ENCODE measurements at regions not wholly inside any gene's neighbourhood (a gene's known extent, or its start where the extent isn't known, plus 50 kb on each side); places are given as distances from the start of the nearest gene placed in this dataset.

- no peak for FAIRE-seq
- Histone ChIP-seq H3K9me3 (replicated peaks; ENCODE audit: control insufficient read depth, insufficient read depth, low read depth, low read length) (no peaks in the 10 kb centered on the region), H3K4me1 (replicated peaks in 1 of 2; ENCODE audit: control insufficient read depth in 2 of 2, insufficient read depth in 2 of 2, low read length in 2 of 2) (no peaks in the 10 kb centered on the region), H3K9ac (ENCODE audit: insufficient read depth in 1 of 2, low read depth in 2 of 2, low read length in 2 of 2) (no peak overlapping the region), H4K20me1 (replicated peaks; ENCODE audit: control insufficient read depth, insufficient read depth, low read length) (no peaks in the 10 kb centered on the region), H3K9me1 (ENCODE audit: control insufficient read depth, insufficient read depth, low read length) (no peaks in the 10 kb centered on the region), H3K36me3 (ENCODE audit: control insufficient read depth, insufficient read depth, low read length) (no peaks in the 10 kb centered on the region), H3K4me3 (no peak overlapping the region), H3K79me2 (ENCODE audit: control insufficient read depth, insufficient read depth, low read length) (no peaks in the 10 kb centered on the region), H3K27ac (ENCODE audit: extremely low read depth, low read depth, low read length) (no peak overlapping the region), H2AFZ (ENCODE audit: low read depth, low read length) (no peak overlapping the region), H3K4me2 (ENCODE audit: insufficient read depth, low read length) (no peak overlapping the region), H3K27me3 (ENCODE audit: control insufficient read depth in 2 of 2, insufficient read depth in 2 of 2, low read length in 2 of 2) (no peaks in the 10 kb centered on the region)
- BruUV-seq (replicated peaks): no TSS peak
- in situ Hi-C loops (cut with MboI): no loop called here
- intact Hi-C loops (cut with micrococcal nuclease): no loop called here
- DNase-seq (ENCODE audit: extremely low read depth in 1 of 4, low spot score in 3 of 4): no peak
- ChIA-PET CTCF (ENCODE audit: low intra/inter-chr PET ratio) (no interaction called here), POLR2A (interaction anchor here (0.5 to 1.0 kb wide), 2 partner anchors 11 to 176 kb away, joined by 3 read pairs; no protein-coding TSS in a partner anchor)
- ATAC-seq: no peak
- 0% methylated on average over 1 of the region's 1 CpG for WGBS (ENCODE audit: insufficient coverage, low coverage, missing lambda C conversion rate)
- no peak for TF ChIP-seq PHF20 (IDR thresholded peaks at IDR 0.05; ENCODE audit: partially characterized antibody)
- no peak for TF ChIP-seq ID3 (CRISPR knock-in tag; IDR thresholded peaks at IDR 0.05)
- TF ChIP-seq ID3 (tag; IDR thresholded peaks at IDR 0.05): no peak
- TF ChIP-seq SMAD4 (CRISPR knock-in tag; conservative IDR thresholded peaks at IDR 0.05): no peak
- TF ChIP-seq NBN (IDR thresholded peaks at IDR 0.05; ENCODE audit: low read depth): no peak
- TF ChIP-seq ATF4 (CRISPR knock-in tag; IDR thresholded peaks at IDR 0.05): no peak
- TF ChIP-seq ZC3H4 (CRISPR knock-in tag; IDR thresholded peaks at IDR 0.05; ENCODE audit: borderline replicate concordance): no peak
- no peak for TF ChIP-seq ZNF449 (CRISPR knock-in tag; IDR thresholded peaks at IDR 0.05)
- TF ChIP-seq SIRT6 (IDR thresholded peaks at IDR 0.05; ENCODE audit: low read depth, low read length): no peak
- TF ChIP-seq MBD2 (IDR thresholded peaks at IDR 0.05; ENCODE audit: borderline replicate concordance, low read depth): no peak
- no peak for TF ChIP-seq SOX6 (IDR thresholded peaks at IDR 0.05)
- no peak for TF ChIP-seq RBFOX2 (IDR thresholded peaks at IDR 0.05; ENCODE audit: low read depth, low read length)
- no peak for TF ChIP-seq E2F8 (IDR thresholded peaks at IDR 0.05; ENCODE audit: low read depth, partially characterized antibody)
- TF ChIP-seq ZC3H8 (IDR thresholded peaks at IDR 0.05): no peak
- TF ChIP-seq RAD51 (IDR thresholded peaks at IDR 0.05; ENCODE audit: borderline replicate concordance, low read depth): no peak
Observed at GRCh38 chr2:82954868-82955267, 1504.2 kb downstream of the SUCLG1 start.
